HG03280 (cell line): ENCODE measurements at regions not wholly inside any gene's neighbourhood (a gene's known extent, or its start where the extent isn't known, plus 50 kb on each side); places are given as distances from the start of the nearest gene placed in this dataset.
"Not testable (repeated sequence)": the region's sequence is repeated elsewhere in the genome, so short reads cannot be mapped to it uniquely, and the experiment has no call there.

Experiments
- ATAC-seq: cut with Tn5 transposase; IDR thresholded peaks from one replicate; pipeline ENCODE4 v1.9.1; 2021; ENCODE audit warnings: mild to moderate bottlenecking, moderate library complexity; ENCODE audit not compliant: unreplicated experiment

- no peak for ATAC-seq
These were observed 125.2 kb upstream of the TFPI start for GRCh38 chr2:187679454-187679853.

GRCh38 chr2:187684174-187684573, 129.9 kb upstream of the TFPI start:
- ATAC-seq, result no peak

GRCh38 chr2:187686416-187687024, 132.3 kb upstream of the TFPI start:
- ATAC-seq, result no peak

- no peak for ATAC-seq
These were observed 133.3 kb upstream of the TFPI start for GRCh38 chr2:187687585-187687984.

- ATAC-seq, result no peak
These were observed 135.1 kb upstream of the TFPI start for GRCh38 chr2:187689372-187689771.

- no peak for ATAC-seq
These were observed 139.7 kb upstream of the TFPI start for GRCh38 chr2:187693923-187694322.

- not testable (repeated sequence) for ATAC-seq
These were observed 142.4 kb upstream of the TFPI start for GRCh38 chr2:187696644-187697043.

- ATAC-seq, result no peak
These were observed 144.3 kb upstream of the TFPI start for GRCh38 chr2:187698374-187699110.

- no peak for ATAC-seq
These were observed 147.9 kb upstream of the TFPI start for GRCh38 chr2:187702157-187702556.

- ATAC-seq, result no peak
These were observed 154.0 kb upstream of the TFPI start for GRCh38 chr2:187708272-187708671.

- no peak for ATAC-seq
These were observed 154.8 kb upstream of the TFPI start for GRCh38 chr2:187709065-187709464.

GRCh38 chr2:187710791-187711521, 156.7 kb upstream of the TFPI start:
- ATAC-seq, result no peak

- no peak for ATAC-seq
These were observed 161.4 kb upstream of the TFPI start for GRCh38 chr2:187715590-187715989.

GRCh38 chr2:187716301-187716700, 162.1 kb upstream of the TFPI start:
- ATAC-seq, result no peak

- ATAC-seq, result no peak
These were observed 163.9 kb upstream of the TFPI start for GRCh38 chr2:187718092-187718491.

GRCh38 chr2:187719510-187719909, 165.3 kb upstream of the TFPI start:
- ATAC-seq, result no peak

GRCh38 chr2:187748958-187749357, 194.7 kb upstream of the TFPI start:
- no peak for ATAC-seq

- ATAC-seq, result no peak
These were observed 195.7 kb upstream of the TFPI start for GRCh38 chr2:187749804-187750431.

- no peak for ATAC-seq
These were observed 214.8 kb upstream of the TFPI start for GRCh38 chr2:187768995-187769394.

- ATAC-seq, result no peak
These were observed 215.2 kb upstream of the TFPI start for GRCh38 chr2:187769437-187769836.

- ATAC-seq, result peak; percentile 66
These were observed 220.4 kb upstream of the TFPI start for GRCh38 chr2:187774551-187775071.
